AG04450 (cell line): ENCODE measurements at regions not wholly inside any gene's neighbourhood (a gene's known extent, or its start where the extent isn't known, plus 50 kb on each side); places are given as distances from the start of the nearest gene placed in this dataset.
"Not testable (repeated sequence)": the region's sequence is repeated elsewhere in the genome, so short reads cannot be mapped to it uniquely, and the experiment has no call there.

Experiments
- CTCF ChIA-PET: fragments of 300-600, 350-600 bp; formaldehyde crosslinking; extraction: SDS; loops from one replicate; lab custom pipeline; 2022; ENCODE audit warnings: antibody characterized with exemption, inconsistent platforms; lab: Charles Lee
- POLR2A ChIA-PET: fragments of 350-600 bp; formaldehyde crosslinking; extraction: SDS; loops from one replicate; lab custom pipeline; 2021; ENCODE audit warnings: antibody characterized with exemption, inconsistent platforms; lab: Yijun Ruan, JAX
- DNase-seq: peaks from one replicate; pipeline ENCODE4 v3.0.0-alpha.2; 2011; ENCODE audit warnings: low read depth, low spot score
- H3K27ac ChIP-seq: one replicate; pipeline ENCODE4 v1.5.1; 2012; ENCODE audit warnings: low read depth, low read length, control low read depth
- H3K27me3 ChIP-seq: one replicate; pipeline ENCODE4 v1.6.0; 2012; ENCODE audit warnings: low read length; ENCODE audit not compliant: control insufficient read depth, insufficient read depth
- H3K4me3 ChIP-seq: 2 replicates; pipeline ENCODE4 v1.5.1; 2011; ENCODE audit warnings: mild to moderate bottlenecking, low read depth, low read length, control low read depth
- H3K9me3 ChIP-seq: 2 replicates; pipeline ENCODE4 v1.5.1; 2012; ENCODE audit warnings: low read length; ENCODE audit not compliant: control insufficient read depth, insufficient read depth
- CTCF ChIP-seq: IDR thresholded peaks from 2 replicates; pipeline ENCODE4 v1.5.1; 2011; ENCODE audit warnings: low read depth, low read length, control low read depth, inconsistent platforms

GRCh38 chr6:56814308-56814707 lies 140.6 kb upstream of the BEND6 start:
- Histone ChIP-seq H3K27ac (no peak overlapping the region), H3K4me3 (no peak overlapping the region), H3K9me3 (no peaks in the 10 kb centered on the region), H3K27me3 (no peaks in the 10 kb centered on the region)
- ChIA-PET CTCF (no interaction called here), POLR2A (no interaction called here)
- no peak for DNase-seq
- TF ChIP-seq CTCF = no peak

- CTCF ChIA-PET, DNase-seq, H3K4me3 ChIP-seq: not testable (repeated sequence)
Measured at GRCh38 chr6:56812851-56813250, 142.1 kb upstream of the BEND6 start.

GRCh38 chr6:56808871-56809359 lies 146.0 kb upstream of the BEND6 start:
- ChIA-PET CTCF (no interaction called here), POLR2A (interaction anchor here (0.7 kb wide), 1 partner anchor 67 kb away, joined by 3 read pairs; no protein-coding TSS in a partner anchor)
- Histone ChIP-seq H3K27ac (no peak overlapping the region), H3K4me3 (no peak overlapping the region), H3K9me3 (no peaks in the 10 kb centered on the region), H3K27me3 (no peaks in the 10 kb centered on the region)
- DNase-seq = no peak
- no peak for TF ChIP-seq CTCF

More at GRCh38 chr6:56812851-56813250, 142.1 kb upstream of the BEND6 start:
- POLR2A ChIA-PET, H3K27me3 ChIP-seq, H3K27ac ChIP-seq, H3K9me3 ChIP-seq: not testable (repeated sequence)

- POLR2A ChIA-PET = interaction anchor here (0.7 kb wide), 1 partner anchor 66 kb away, joined by 3 read pairs; no protein-coding TSS in a partner anchor
- TF ChIP-seq CTCF = no peak
Measured at GRCh38 chr6:56807989-56808337, 146.9 kb upstream of the BEND6 start.

GRCh38 chr6:56807326-56807988 lies 147.4 kb upstream of the BEND6 start:
- no peak for DNase-seq
- no peak overlapping the region for H3K4me3 ChIP-seq
- ChIA-PET POLR2A (no interaction called here), CTCF (interaction anchor here (1.0 kb wide), 1 partner anchor 8 kb away, joined by 3 read pairs; no protein-coding TSS in a partner anchor)
- H3K9me3 ChIP-seq = no peaks in the 10 kb centered on the region
- H3K27me3 ChIP-seq = no peaks in the 10 kb centered on the region
- no peak for TF ChIP-seq CTCF
- no peak overlapping the region for H3K27ac ChIP-seq

More at GRCh38 chr6:56807989-56808337, 146.9 kb upstream of the BEND6 start:
- DNase-seq = no peak
- CTCF ChIA-PET = no interaction called here
- no peak overlapping the region for H3K27ac ChIP-seq
- no peaks in the 10 kb centered on the region for H3K9me3 ChIP-seq
- H3K4me3 ChIP-seq = no peak overlapping the region
- no peaks in the 10 kb centered on the region for H3K27me3 ChIP-seq
